Esophagus muscularis mucosa (tissue), 4 donors: ENCODE measurements at regions not wholly inside any gene's neighbourhood (a gene's known extent, or its start where the extent isn't known, plus 50 kb on each side); places are given as distances from the start of the nearest gene placed in this dataset.

Experiments used
- DNase-seq: peaks from one replicate; pipeline ENCODE4 v3.0.0-alpha.2; 2017; ENCODE audit errors: extremely low spot score
- H3K27ac ChIP-seq, 4 donors: fragments of 200-600 bp; sonication (generic); replicated peaks in 1 of 4; 1 replicate in 3 of 4; 2 replicates in 1 of 4; pipeline ENCODE4 v1.5.1; 2016 to 2019; ENCODE audit warnings: mild to moderate bottlenecking in 1 of 4
- H3K27me3 ChIP-seq, 4 donors: fragments of 200-600 bp; sonication (generic); one replicate each; pipeline versions ENCODE4 v1.5.1 to v1.6.0; 2016 to 2019
- H3K36me3 ChIP-seq, 4 donors: fragments of 200-600 bp; sonication (generic); one replicate each; pipeline ENCODE4 v1.5.1; 2016 to 2019
- H3K4me1 ChIP-seq, 4 donors: fragments of 200-600 bp; sonication (generic); one replicate each; pipeline ENCODE4 v1.5.1; 2016 to 2019
- H3K4me3 ChIP-seq, 4 donors: fragments of 200-600 bp; sonication (generic); 1 replicate in 2 of 4; 2 replicates in 2 of 4; pipeline ENCODE4 v1.5.1; 2016 to 2019; ENCODE audit warnings: mild to moderate bottlenecking in 4 of 4, moderate library complexity in 1 of 4
- H3K9me3 ChIP-seq, 4 donors: fragments of 200-600 bp; sonication (generic); 1 replicate in 3 of 4; 2 replicates in 1 of 4; pipeline ENCODE4 v1.5.1; 2016 to 2019
- EP300 ChIP-seq: sonication (generic); formaldehyde crosslinking; IDR thresholded peaks from one replicate; pipeline ENCODE4 v1.6.1; 2017; ENCODE audit warnings: antibody characterized with exemption
- POLR2A ChIP-seq: fragments of 450-650 bp; IDR thresholded peaks from one replicate; pipeline ENCODE4 v1.6.1; 2017; ENCODE audit warnings: antibody characterized with exemption, moderate library complexity, mild to moderate bottlenecking, low read depth
- POLR2AphosphoS5 ChIP-seq, 2 donors: sonication (generic); formaldehyde crosslinking; IDR thresholded peaks; one replicate each; pipeline ENCODE4 v1.6.1; 2017; ENCODE audit warnings: antibody characterized with exemption in 2 of 2
- WGBS: methylation state at CpG from one replicate; pipeline ENCODE4 v1.1.5; 2018; 5-methylcytosine and 5-hydroxymethylcytosine counted together
- intact Hi-C: fragments of 100-400 bp; cut with DNase I; formaldehyde crosslinking; loops from one replicate; pipeline ENCODE4 v1.15.1; 2023
- TF ChIP-seq, protein P1 (sequence below), 3 experiments: fragments of 200-600 bp in 2 of 3; fragments of 450-650 bp in 1 of 3; sonication (generic) in 2 of 3; IDR thresholded peaks; one replicate each; pipeline ENCODE4 v1.5.1; 2017 to 2019; ENCODE audit warnings: antibody characterized with exemption in 3 of 3, mild to moderate bottlenecking in 2 of 3, moderate library complexity in 1 of 3

DNA sequence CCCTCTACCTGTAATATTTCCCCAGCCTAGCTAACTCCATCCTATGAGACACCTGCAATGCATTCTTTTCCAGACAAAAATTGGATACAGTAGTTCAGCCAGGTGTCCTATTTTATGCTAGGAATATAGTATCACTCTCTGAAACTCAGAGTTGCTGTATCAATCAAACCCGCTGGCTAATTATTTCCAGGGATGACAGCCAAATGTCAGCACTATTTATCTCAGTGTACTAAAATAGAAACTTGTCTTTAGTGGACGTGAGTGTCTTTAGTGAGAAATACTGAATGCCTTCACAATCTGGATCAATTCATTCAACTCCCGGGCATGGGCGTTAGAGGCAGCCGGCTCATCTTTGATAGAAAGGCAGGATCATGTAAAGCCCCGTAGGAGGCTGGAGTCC is 196.2 kb downstream of the RBM46 start:
- no peak overlapping the region for H3K4me3 ChIP-seq
- H3K9me3 ChIP-seq = no peaks in the 10 kb centered on the region
- H3K27me3 ChIP-seq = peaks cover 0 to 3% (median 0%) of the 10 kb centered on the region in 4 donors
- no peaks in the 10 kb centered on the region for H3K4me1 ChIP-seq
- WGBS = 71% methylated on average over 6 of the region's 6 CpGs
- DNase-seq = no peak
- no peak for TF ChIP-seq POLR2AphosphoS5 (IDR thresholded peaks at IDR 0.05)
- no peak for TF ChIP-seq POLR2A
- TF ChIP-seq EP300 = no peak
- TF ChIP-seq, protein P1, sequence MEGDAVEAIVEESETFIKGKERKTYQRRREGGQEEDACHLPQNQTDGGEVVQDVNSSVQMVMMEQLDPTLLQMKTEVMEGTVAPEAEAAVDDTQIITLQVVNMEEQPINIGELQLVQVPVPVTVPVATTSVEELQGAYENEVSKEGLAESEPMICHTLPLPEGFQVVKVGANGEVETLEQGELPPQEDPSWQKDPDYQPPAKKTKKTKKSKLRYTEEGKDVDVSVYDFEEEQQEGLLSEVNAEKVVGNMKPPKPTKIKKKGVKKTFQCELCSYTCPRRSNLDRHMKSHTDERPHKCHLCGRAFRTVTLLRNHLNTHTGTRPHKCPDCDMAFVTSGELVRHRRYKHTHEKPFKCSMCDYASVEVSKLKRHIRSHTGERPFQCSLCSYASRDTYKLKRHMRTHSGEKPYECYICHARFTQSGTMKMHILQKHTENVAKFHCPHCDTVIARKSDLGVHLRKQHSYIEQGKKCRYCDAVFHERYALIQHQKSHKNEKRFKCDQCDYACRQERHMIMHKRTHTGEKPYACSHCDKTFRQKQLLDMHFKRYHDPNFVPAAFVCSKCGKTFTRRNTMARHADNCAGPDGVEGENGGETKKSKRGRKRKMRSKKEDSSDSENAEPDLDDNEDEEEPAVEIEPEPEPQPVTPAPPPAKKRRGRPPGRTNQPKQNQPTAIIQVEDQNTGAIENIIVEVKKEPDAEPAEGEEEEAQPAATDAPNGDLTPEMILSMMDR (IDR thresholded peaks at IDR 0.05) = no peak
- no peak overlapping the region for H3K27ac ChIP-seq
- H3K36me3 ChIP-seq = no peaks in the 10 kb centered on the region
- intact Hi-C loops = no loop called here

DNA sequence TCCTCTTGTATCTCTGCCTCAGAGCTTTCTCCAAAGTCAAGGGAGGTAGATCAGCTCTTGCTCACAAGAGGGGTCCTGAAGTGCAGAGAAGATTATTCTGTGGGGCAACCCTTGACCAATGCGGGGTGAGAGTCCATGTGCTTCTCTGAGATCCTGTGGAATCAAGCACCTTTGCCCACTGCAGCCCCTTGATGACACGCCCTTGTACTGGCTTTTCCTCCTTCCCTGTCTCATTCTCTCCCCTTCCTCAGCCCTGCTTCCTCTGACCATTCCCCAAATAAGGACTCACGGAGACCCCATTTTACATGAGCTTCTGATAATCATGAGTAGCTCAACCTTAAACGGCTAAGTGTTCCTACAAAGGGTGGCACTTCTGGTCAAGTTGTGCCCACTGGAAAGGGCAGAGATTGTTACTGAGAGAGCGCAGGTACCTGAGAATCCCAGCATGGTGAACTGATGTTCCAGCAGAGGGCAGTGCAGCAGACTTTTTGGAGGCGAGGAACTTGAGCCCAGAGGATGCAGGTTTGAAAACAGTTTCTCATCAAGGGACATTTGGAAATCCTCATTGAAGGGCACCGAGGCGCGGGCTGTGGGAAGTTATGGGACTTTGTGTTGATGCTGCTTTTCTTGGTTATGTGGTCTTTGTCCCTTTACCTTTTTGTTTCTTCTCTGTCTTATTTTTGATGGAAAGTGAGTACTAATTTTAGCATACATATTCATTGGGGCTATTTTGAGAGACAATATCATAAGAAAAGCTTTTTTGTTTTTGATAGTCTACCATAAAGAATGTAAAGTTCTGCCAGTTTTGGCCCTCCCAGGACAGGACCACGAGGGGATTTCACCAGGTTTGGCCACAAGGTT is 201.3 kb downstream of the RBM46 start:
- Histone ChIP-seq H3K27me3 (peaks cover 0 to 3% (median 0%) of the 10 kb centered on the region in 4 donors), H3K4me1 (no peaks in the 10 kb centered on the region), H3K9me3 (no peaks in the 10 kb centered on the region), H3K4me3 (no peak overlapping the region), H3K36me3 (no peaks in the 10 kb centered on the region), H3K27ac (no peak overlapping the region)
- DNase-seq = no peak
- TF ChIP-seq, protein P1 (IDR thresholded peaks at IDR 0.05) = peak; percentile 28 to 61 (median 39)
- TF ChIP-seq POLR2AphosphoS5 (IDR thresholded peaks at IDR 0.05) = no peak
- 29% methylated on average over 10 of the region's 10 CpGs for WGBS
- intact Hi-C loops = no loop called here

DNA sequence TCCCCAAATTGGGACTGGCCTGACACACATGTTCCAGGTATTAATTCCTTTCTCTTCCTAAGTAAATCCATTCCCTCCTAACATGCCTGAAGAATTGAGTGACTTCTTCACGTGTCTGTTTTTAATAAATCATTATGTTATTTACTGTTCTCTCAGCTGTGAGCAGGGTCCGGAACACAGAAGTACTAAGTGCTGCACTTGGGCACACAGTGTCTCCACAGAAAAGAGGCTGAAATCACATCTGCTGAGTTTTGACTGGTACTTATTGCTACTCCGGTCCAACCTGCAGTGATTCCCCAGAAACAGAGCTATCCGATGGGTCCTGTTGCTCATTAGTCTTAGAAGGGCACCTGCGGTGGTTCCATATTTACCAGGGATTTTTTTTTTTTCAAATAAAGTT is 202.6 kb downstream of the RBM46 start:
- intact Hi-C loops = no loop called here
- WGBS = 90% methylated on average over 5 of the region's 5 CpGs
- H3K36me3 ChIP-seq = no peaks in the 10 kb centered on the region
- TF ChIP-seq, protein P1 (IDR thresholded peaks at IDR 0.05) = no peak
- TF ChIP-seq EP300 (no peak), POLR2A (no peak), POLR2AphosphoS5 (IDR thresholded peaks at IDR 0.05) (no peak)
- H3K9me3 ChIP-seq = no peaks in the 10 kb centered on the region
- DNase-seq = no peak
- no peaks in the 10 kb centered on the region for H3K4me1 ChIP-seq
- H3K4me3 ChIP-seq = no peak overlapping the region
- H3K27me3 ChIP-seq = peaks cover 0 to under 1% (median 0%) of the 10 kb centered on the region in 4 donors
- no peak overlapping the region for H3K27ac ChIP-seq

DNA sequence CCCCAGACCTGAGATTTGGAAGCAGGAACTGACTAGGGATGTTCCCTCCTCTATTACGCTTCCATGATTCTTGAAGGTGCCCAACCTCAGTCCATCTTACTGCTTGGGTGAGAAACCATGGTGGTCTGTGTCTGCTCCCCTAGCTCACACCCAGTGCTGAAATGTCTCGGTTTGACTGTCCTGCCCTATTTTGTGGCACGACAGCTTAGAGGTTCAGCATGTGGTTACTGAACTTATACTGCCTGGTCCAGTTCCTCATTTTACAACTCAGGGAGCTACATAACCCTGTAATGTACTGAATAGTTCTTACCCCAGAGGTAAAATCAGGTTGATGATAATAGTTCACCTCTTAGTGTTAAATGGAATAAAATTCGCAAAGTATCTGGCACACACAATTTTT is 203.1 kb downstream of the RBM46 start:
- Histone ChIP-seq H3K27me3 (no peaks in the 10 kb centered on the region), H3K4me1 (no peaks in the 10 kb centered on the region), H3K9me3 (no peaks in the 10 kb centered on the region), H3K27ac (no peak overlapping the region), H3K36me3 (no peaks in the 10 kb centered on the region), H3K4me3 (no peak overlapping the region)
- TF ChIP-seq POLR2A (no peak), POLR2AphosphoS5 (IDR thresholded peaks at IDR 0.05) (no peak), EP300 (no peak)
- TF ChIP-seq, protein P1 (IDR thresholded peaks at IDR 0.05) = no peak
- no peak for DNase-seq
- 76% methylated on average over 4 of the region's 4 CpGs for WGBS
- intact Hi-C loops = no loop called here

DNA sequence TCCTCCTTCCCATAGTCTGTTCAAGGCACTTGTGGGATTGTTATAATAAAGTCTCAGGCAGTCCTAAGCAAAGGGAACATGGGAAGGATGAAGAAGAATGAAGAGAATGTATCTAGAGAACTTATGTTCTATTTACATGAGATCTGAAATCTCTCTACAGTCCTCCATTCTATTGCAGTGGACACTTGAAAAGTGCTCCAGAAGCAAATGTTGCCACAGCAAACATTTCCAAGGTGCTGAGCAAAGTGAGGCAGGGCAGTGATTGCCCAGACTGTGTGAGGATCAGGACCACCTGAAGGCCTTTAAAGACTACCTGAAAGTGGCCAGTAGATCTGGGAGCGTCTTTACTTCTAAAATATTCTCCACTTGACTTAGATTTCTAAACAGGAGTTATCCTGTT is 203.5 kb downstream of the RBM46 start:
- 91% methylated on average over 1 of the region's 1 CpG for WGBS
- no peaks in the 10 kb centered on the region for H3K27me3 ChIP-seq
- no peak for TF ChIP-seq POLR2AphosphoS5 (IDR thresholded peaks at IDR 0.05)
- no peak for TF ChIP-seq EP300
- TF ChIP-seq, protein P1 (IDR thresholded peaks at IDR 0.05) = no peak
- no peak for TF ChIP-seq POLR2A
- intact Hi-C loops = no loop called here
- no peak for DNase-seq
- H3K36me3 ChIP-seq = no peaks in the 10 kb centered on the region
- H3K4me3 ChIP-seq = no peak overlapping the region
- no peaks in the 10 kb centered on the region for H3K9me3 ChIP-seq
- H3K27ac ChIP-seq = no peak overlapping the region
- H3K4me1 ChIP-seq = no peaks in the 10 kb centered on the region
